Nephron progenitor cell (in vitro differentiated cells): ENCODE measurements at regions not wholly inside any gene's neighbourhood (a gene's known extent, or its start where the extent isn't known, plus 50 kb on each side); places are given as distances from the start of the nearest gene placed in this dataset.

Source experiments
- DNase-seq: peaks from one replicate; pipeline ENCODE4 v3.0.0; 2021
- H3K27ac Mint-ChIP-seq: 2 replicates; pipeline ENCODE4 v1.8.0; 2021; ENCODE audit warnings: mild to moderate bottlenecking, moderate library complexity, mixed read lengths
- H3K27me3 Mint-ChIP-seq: 2 replicates; pipeline ENCODE4 v1.8.0; 2021; ENCODE audit warnings: mild to moderate bottlenecking, low read depth, mixed read lengths; ENCODE audit not compliant: poor library complexity
- H3K36me3 Mint-ChIP-seq: 2 replicates; pipeline ENCODE4 v1.8.0; 2021; ENCODE audit warnings: low read depth, mixed read lengths
- H3K4me1 Mint-ChIP-seq: 2 replicates; pipeline ENCODE4 v1.8.0; 2021; ENCODE audit warnings: mixed read lengths
- H3K4me3 Mint-ChIP-seq: 2 replicates; pipeline ENCODE4 v1.8.0; 2021; ENCODE audit warnings: mild to moderate bottlenecking, moderate library complexity, mixed read lengths
- H3K9me3 Mint-ChIP-seq: 2 replicates; pipeline ENCODE4 v1.8.0; 2021; ENCODE audit warnings: mild to moderate bottlenecking, moderate library complexity, mixed read lengths
- CTCF ChIP-seq: fragments of 200-600 bp; sonication (generic); IDR thresholded peaks from 2 replicates; pipeline ENCODE4 v1.5.0; 2021; ENCODE audit warnings: antibody characterized with exemption

GRCh38 chr14:83799233-83799632 lies 1730.7 kb upstream of the FLRT2 start:
- no peak for DNase-seq
- Mint-ChIP-seq H3K27ac (no peak overlapping the region), H3K4me1 (no peaks in the 10 kb centered on the region), H3K27me3 (no peaks in the 10 kb centered on the region), H3K9me3 (no peaks in the 10 kb centered on the region), H3K36me3 (no peaks in the 10 kb centered on the region), H3K4me3 (no peak overlapping the region)
- TF ChIP-seq CTCF = no peak

- no peak for TF ChIP-seq CTCF
- no peak for DNase-seq
- peaks cover 15% of the 10 kb centered on the region for H3K4me1 Mint-ChIP-seq
- H3K36me3 Mint-ChIP-seq = no peaks in the 10 kb centered on the region
- no peaks in the 10 kb centered on the region for H3K27me3 Mint-ChIP-seq
- no peaks in the 10 kb centered on the region for H3K9me3 Mint-ChIP-seq
- no peak overlapping the region for H3K4me3 Mint-ChIP-seq
- H3K27ac Mint-ChIP-seq = no peak overlapping the region
Measured at GRCh38 chr14:83814896-83815295, 1715.0 kb upstream of the FLRT2 start.

DNA sequence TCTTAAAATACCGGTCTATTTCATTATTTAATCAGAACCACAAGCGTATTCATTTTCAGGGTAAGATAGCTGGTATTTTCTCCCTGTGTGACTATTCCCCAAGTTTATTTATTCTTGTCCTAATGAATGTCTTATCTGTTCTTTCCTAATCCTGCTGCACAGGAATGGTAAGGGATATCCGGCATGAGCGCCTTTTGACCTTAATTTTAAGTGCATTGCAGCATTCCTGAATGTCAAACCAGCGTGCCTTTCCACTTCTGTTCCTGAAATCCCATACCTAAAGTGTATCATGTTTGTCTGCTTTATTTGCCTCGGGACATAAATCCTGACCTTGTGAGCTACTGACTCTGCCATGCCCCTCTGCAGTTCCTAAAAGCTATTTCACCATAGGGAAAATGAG lies 1713.2 kb upstream of the FLRT2 start:
- Mint-ChIP-seq H3K9me3 (no peaks in the 10 kb centered on the region), H3K36me3 (no peaks in the 10 kb centered on the region), H3K27me3 (no peaks in the 10 kb centered on the region), H3K4me3 (no peak overlapping the region), H3K4me1 (peaks cover 15% of the 10 kb centered on the region), H3K27ac (no peak overlapping the region)
- peak; percentile 12 for DNase-seq
- no peak for TF ChIP-seq CTCF

- no peak for TF ChIP-seq CTCF
- DNase-seq = no peak
- H3K4me1 Mint-ChIP-seq = peaks cover 5% of the 10 kb centered on the region
- H3K4me3 Mint-ChIP-seq = no peak overlapping the region
- H3K9me3 Mint-ChIP-seq = no peaks in the 10 kb centered on the region
- H3K27me3 Mint-ChIP-seq = no peaks in the 10 kb centered on the region
- no peak overlapping the region for H3K27ac Mint-ChIP-seq
- no peaks in the 10 kb centered on the region for H3K36me3 Mint-ChIP-seq
Measured at GRCh38 chr14:83825843-83826242, 1704.1 kb upstream of the FLRT2 start.

DNA sequence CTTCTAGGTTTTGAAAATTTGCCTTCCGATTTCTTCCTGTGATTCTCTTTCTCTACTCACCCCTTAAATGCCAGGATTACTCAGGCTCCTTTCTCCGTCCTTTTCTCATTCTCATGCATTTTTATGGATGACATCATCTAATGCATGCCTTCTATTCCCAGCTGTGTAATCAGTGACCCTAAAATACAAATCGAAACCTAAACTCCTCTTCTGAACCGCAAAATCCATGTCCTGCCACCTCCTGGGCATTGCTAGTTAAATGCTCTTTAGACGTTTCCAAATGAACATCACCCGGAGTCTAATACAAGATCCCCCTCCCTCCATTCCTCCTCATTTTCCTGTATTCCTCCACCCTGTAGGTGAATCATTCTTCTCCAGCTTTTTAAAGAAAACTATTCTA lies 1703.1 kb upstream of the FLRT2 start:
- no peak for DNase-seq
- Mint-ChIP-seq H3K9me3 (no peaks in the 10 kb centered on the region), H3K4me3 (no peak overlapping the region), H3K36me3 (no peaks in the 10 kb centered on the region), H3K27me3 (no peaks in the 10 kb centered on the region), H3K4me1 (peaks cover 5% of the 10 kb centered on the region), H3K27ac (no peak overlapping the region)
- no peak for TF ChIP-seq CTCF

DNA sequence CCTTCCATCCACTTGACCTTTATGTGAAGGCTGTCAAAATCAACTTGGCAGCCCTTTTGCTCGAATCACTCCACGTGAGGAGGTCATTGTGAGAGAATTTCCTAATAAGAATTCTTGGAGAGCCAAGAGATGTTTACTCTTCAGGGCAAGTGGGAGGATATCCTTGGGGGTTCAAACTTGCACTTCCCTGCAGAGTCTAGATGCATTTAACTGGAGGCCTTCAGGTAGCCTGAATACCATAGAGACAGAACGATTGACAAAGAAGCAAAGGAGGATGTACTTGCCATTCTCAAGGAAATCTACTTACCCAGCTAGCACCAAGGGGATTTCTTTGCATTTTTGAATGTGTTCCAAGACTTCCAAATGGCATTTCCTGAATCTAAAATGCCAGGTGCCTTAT lies 1702.6 kb upstream of the FLRT2 start:
- no peaks in the 10 kb centered on the region for H3K36me3 Mint-ChIP-seq
- H3K27ac Mint-ChIP-seq = no peak overlapping the region
- H3K4me1 Mint-ChIP-seq = peaks cover 3% of the 10 kb centered on the region
- H3K27me3 Mint-ChIP-seq = no peaks in the 10 kb centered on the region
- no peak for DNase-seq
- no peak overlapping the region for H3K4me3 Mint-ChIP-seq
- no peaks in the 10 kb centered on the region for H3K9me3 Mint-ChIP-seq
- no peak for TF ChIP-seq CTCF
